DND-41 (cell line): ENCODE measurements at regions not wholly inside any gene's neighbourhood (a gene's known extent, or its start where the extent isn't known, plus 50 kb on each side); places are given as distances from the start of the nearest gene placed in this dataset.
"Not testable (repeated sequence)": the region's sequence is repeated elsewhere in the genome, so short reads cannot be mapped to it uniquely, and the experiment has no call there.

Source experiments
- ATAC-seq: fragments of 200-7000 bp; cut with Tn5 transposase; 3 replicates; pipeline ENCODE4 v1.9.1; 2021; ENCODE audit warnings: low read depth; ENCODE audit not compliant: insufficient read depth
- DNase-seq: peaks from one replicate; pipeline ENCODE4 v3.0.0-alpha.2; 2020
- H2AFZ ChIP-seq: 2 replicates; pipeline ENCODE4 v1.6.0; 2012; ENCODE audit warnings: low read depth, low read length
- H3K27ac ChIP-seq: 2 replicates; pipeline ENCODE4 v1.5.1; 2012; ENCODE audit warnings: low read length, inconsistent platforms
- H3K27me3 ChIP-seq: fragments of 200-600 bp; sonication (generic); 2 replicates; pipeline ENCODE4 v1.6.0; 2012; ENCODE audit warnings: low read length, mild to moderate bottlenecking, inconsistent platforms; ENCODE audit not compliant: insufficient read depth, poor library complexity
- H3K36me3 ChIP-seq: 2 replicates; pipeline ENCODE4 v1.5.1; 2012; ENCODE audit warnings: low read length, inconsistent platforms; ENCODE audit not compliant: insufficient read depth
- H3K4me1 ChIP-seq: 2 replicates; pipeline ENCODE4 v1.5.1; 2012; ENCODE audit warnings: mild to moderate bottlenecking, low read length; ENCODE audit not compliant: insufficient read depth
- H3K4me2 ChIP-seq: 2 replicates; pipeline ENCODE4 v1.6.0; 2012; ENCODE audit warnings: mild to moderate bottlenecking, moderate library complexity, low read length, inconsistent platforms; ENCODE audit not compliant: insufficient read depth
- H3K4me3 ChIP-seq, 2 experiments: fragments of 200-600 bp in 1 of 2; shearing (Covaris generic) in 1 of 2; 2 replicates each; pipeline ENCODE4 v1.5.1; 2012 to 2016; ENCODE audit warnings: inconsistent platforms in 2 of 2, low read length in 2 of 2, mild to moderate bottlenecking in 2 of 2, low read depth in 1 of 2, moderate library complexity in 1 of 2
- H3K79me2 ChIP-seq: 2 replicates; pipeline ENCODE4 v1.6.0; 2012; ENCODE audit warnings: low read length, inconsistent platforms; ENCODE audit not compliant: insufficient read depth
- H3K9ac ChIP-seq: 2 replicates; pipeline ENCODE4 v1.6.0; 2012; ENCODE audit warnings: low read depth, mild to moderate bottlenecking, inconsistent platforms, low read length, moderate library complexity
- H3K9me3 ChIP-seq: 2 replicates; pipeline ENCODE4 v1.5.1; 2012; ENCODE audit warnings: low read length, moderate library complexity, mild to moderate bottlenecking, inconsistent platforms; ENCODE audit not compliant: insufficient read depth, severe bottlenecking
- H4K20me1 ChIP-seq: 2 replicates; pipeline ENCODE4 v1.6.0; 2012; ENCODE audit warnings: low read length; ENCODE audit not compliant: insufficient read depth

GRCh38 chr15:32342772-32343199 lies 60.3 kb downstream of the GOLGA8K start:
- H2AFZ ChIP-seq, ATAC-seq, H3K4me1 ChIP-seq, H3K4me3 ChIP-seq, H3K27me3 ChIP-seq, H3K36me3 ChIP-seq, H3K79me2 ChIP-seq, H4K20me1 ChIP-seq, H3K27ac ChIP-seq, DNase-seq, H3K9me3 ChIP-seq, H3K9ac ChIP-seq, H3K4me2 ChIP-seq: not testable (repeated sequence)

DNA sequence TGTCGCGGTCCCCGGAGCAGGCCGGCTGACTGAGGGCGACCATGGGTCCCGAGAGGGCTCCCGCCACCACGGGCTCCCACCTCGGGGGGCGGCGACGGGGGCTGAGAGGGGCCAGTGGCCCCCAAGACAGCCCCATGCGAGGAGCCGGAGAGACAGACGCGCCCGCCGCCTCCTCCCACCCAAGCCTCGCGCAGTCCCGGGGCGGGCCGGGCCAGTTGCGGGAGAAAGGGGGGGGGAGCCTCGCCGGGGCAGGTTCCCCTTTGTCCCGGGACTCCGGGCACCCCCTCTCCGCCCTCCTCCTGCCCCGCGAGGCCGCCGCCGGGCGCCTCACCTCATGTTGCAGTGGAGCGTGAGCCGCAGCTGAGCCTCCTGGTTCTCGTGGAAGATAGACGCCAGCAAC lies 60.8 kb downstream of the GOLGA8K start:
- not testable (repeated sequence) for H3K36me3 ChIP-seq, H3K27ac ChIP-seq, ATAC-seq, H3K79me2 ChIP-seq, H2AFZ ChIP-seq, H3K27me3 ChIP-seq, H4K20me1 ChIP-seq, H3K4me2 ChIP-seq, H3K4me1 ChIP-seq, H3K9me3 ChIP-seq, H3K4me3 ChIP-seq, H3K9ac ChIP-seq, DNase-seq

GRCh38 chr15:32341530-32341929 lies 61.6 kb downstream of the GOLGA8K start:
- not testable (repeated sequence) for H3K36me3 ChIP-seq, H3K27ac ChIP-seq, H3K4me3 ChIP-seq, H4K20me1 ChIP-seq, H3K4me2 ChIP-seq, H3K4me1 ChIP-seq, H2AFZ ChIP-seq, H3K27me3 ChIP-seq, DNase-seq, H3K9me3 ChIP-seq, ATAC-seq, H3K79me2 ChIP-seq, H3K9ac ChIP-seq

DNA sequence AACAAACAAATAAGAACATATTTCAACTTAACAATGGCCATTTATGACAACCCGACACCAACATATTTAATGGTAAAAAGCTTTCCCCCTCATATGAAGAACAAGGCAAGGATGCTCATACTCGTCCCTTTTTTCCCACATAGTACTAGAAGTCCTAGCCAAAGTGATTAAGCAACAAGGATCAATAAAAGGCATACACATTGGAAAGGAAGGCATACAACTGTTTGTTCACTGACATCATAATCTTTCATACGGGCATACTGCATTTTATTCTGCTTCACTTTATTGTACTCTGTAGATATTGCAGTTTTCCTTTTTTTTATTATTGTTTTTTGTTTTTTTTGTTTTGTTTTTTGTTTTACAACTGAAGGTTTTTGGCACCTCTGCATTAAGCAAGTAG lies 66.3 kb downstream of the GOLGA8K start:
- H3K27me3 ChIP-seq, ATAC-seq, DNase-seq: not testable (repeated sequence)

GRCh38 chr15:32323353-32323752 lies 79.7 kb downstream of the GOLGA8K start:
- H3K36me3 ChIP-seq, H3K4me2 ChIP-seq, H3K4me1 ChIP-seq, H3K27ac ChIP-seq, ATAC-seq, H3K9ac ChIP-seq, H4K20me1 ChIP-seq, H3K4me3 ChIP-seq, H3K79me2 ChIP-seq, H3K27me3 ChIP-seq, DNase-seq, H2AFZ ChIP-seq, H3K9me3 ChIP-seq: not testable (repeated sequence)

More for the DNA sequence above, 66.3 kb downstream of the GOLGA8K start:
- H3K27ac ChIP-seq, H3K4me1 ChIP-seq, H3K4me2 ChIP-seq, H2AFZ ChIP-seq, H3K9me3 ChIP-seq, H3K4me3 ChIP-seq, H3K79me2 ChIP-seq, H3K9ac ChIP-seq, H3K36me3 ChIP-seq, H4K20me1 ChIP-seq: not testable (repeated sequence)

GRCh38 chr15:32319247-32319646 lies 83.8 kb downstream of the GOLGA8K start:
- not testable (repeated sequence) for ATAC-seq, H3K27me3 ChIP-seq, H4K20me1 ChIP-seq, H3K4me2 ChIP-seq, DNase-seq, H3K27ac ChIP-seq, H2AFZ ChIP-seq, H3K9ac ChIP-seq, H3K4me1 ChIP-seq, H3K9me3 ChIP-seq, H3K4me3 ChIP-seq, H3K79me2 ChIP-seq, H3K36me3 ChIP-seq

DNA sequence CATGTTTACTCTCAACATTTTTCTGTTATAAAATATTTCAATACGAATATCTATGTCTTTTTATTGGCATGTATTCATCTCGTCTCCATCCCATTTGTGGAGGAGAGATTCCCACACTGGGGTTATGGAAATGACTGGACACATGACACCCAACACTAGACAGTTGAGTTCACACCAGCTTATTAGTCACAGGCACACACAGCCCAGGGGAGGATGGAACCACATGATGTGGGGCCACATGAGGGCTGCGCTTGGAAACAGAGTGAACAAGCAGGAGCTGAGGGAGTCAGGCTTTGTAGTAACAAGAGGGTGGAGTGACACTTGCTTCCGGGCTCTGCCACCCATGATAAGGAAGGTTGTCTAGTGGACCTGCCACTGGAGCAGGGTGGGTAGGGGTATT lies 86.6 kb downstream of the GOLGA8K start:
- not testable (repeated sequence) for H3K36me3 ChIP-seq, H3K4me2 ChIP-seq, H3K27ac ChIP-seq, DNase-seq, H2AFZ ChIP-seq, H3K9ac ChIP-seq, H3K79me2 ChIP-seq, H3K27me3 ChIP-seq, H3K9me3 ChIP-seq, ATAC-seq, H3K4me3 ChIP-seq, H3K4me1 ChIP-seq, H4K20me1 ChIP-seq

GRCh38 chr15:32315079-32315939 lies 87.8 kb downstream of the GOLGA8K start:
- H4K20me1 ChIP-seq, H3K9ac ChIP-seq, DNase-seq: not testable (repeated sequence)

More at GRCh38 chr15:32315079-32315939, 87.8 kb downstream of the GOLGA8K start:
- not testable (repeated sequence) for H2AFZ ChIP-seq, H3K36me3 ChIP-seq, H3K4me2 ChIP-seq, ATAC-seq, H3K4me3 ChIP-seq, H3K79me2 ChIP-seq, H3K9me3 ChIP-seq, H3K27ac ChIP-seq, H3K4me1 ChIP-seq, H3K27me3 ChIP-seq
